Transverse colon (tissue), 4 donors: ENCODE measurements at regions not wholly inside any gene's neighbourhood (a gene's known extent, or its start where the extent isn't known, plus 50 kb on each side); places are given as distances from the start of the nearest gene placed in this dataset.

Experiments
- DNase-seq: peaks from one replicate; pipeline ENCODE4 v3.0.0-alpha.2; 2019
- H3K27ac ChIP-seq, 4 donors: fragments of 200-600 bp; sonication (generic); 2 replicates each; pipeline ENCODE4 v1.5.1; 2016 to 2018; ENCODE audit warnings: inconsistent platforms in 4 of 4
- H3K27me3 ChIP-seq: fragments of 200-600 bp; sonication (generic); 2 replicates; pipeline ENCODE4 v1.5.1; 2017; ENCODE audit warnings: inconsistent platforms
- H3K36me3 ChIP-seq, 4 donors: fragments of 200-600 bp; sonication (generic); 2 replicates each; pipeline ENCODE4 v1.5.1; 2017 to 2019; ENCODE audit warnings: inconsistent platforms in 4 of 4
- H3K4me1 ChIP-seq, 4 donors: fragments of 200-600 bp; sonication (generic); 2 replicates each; pipeline ENCODE4 v1.5.1; 2017 to 2020; ENCODE audit warnings: inconsistent platforms in 4 of 4
- H3K4me3 ChIP-seq, 4 donors: fragments of 200-600 bp; sonication (generic); 1 replicate in 1 of 4; 2 replicates in 3 of 4; pipeline versions ENCODE4 v1.5.1 to v1.6.1; 2017 to 2019; ENCODE audit warnings: inconsistent platforms in 4 of 4
- H3K9me3 ChIP-seq, 2 donors: fragments of 200-600 bp; sonication (generic); 2 replicates each; pipeline ENCODE4 v1.5.1; 2017 to 2019; ENCODE audit warnings: inconsistent platforms in 2 of 2
- EP300 ChIP-seq: sonication (generic); formaldehyde crosslinking; IDR thresholded peaks from one replicate; pipeline ENCODE4 v1.6.1; 2017; ENCODE audit warnings: antibody characterized with exemption, low read depth
- POLR2A ChIP-seq: fragments of 450-650 bp; IDR thresholded peaks from one replicate; pipeline ENCODE4 v1.6.1; 2016; ENCODE audit warnings: antibody characterized with exemption, mild to moderate bottlenecking, moderate library complexity
- POLR2AphosphoS5 ChIP-seq, 3 donors: sonication (generic); formaldehyde crosslinking; IDR thresholded peaks; one replicate each; pipeline ENCODE4 v1.6.1; 2016; ENCODE audit warnings: antibody characterized with exemption in 3 of 3
- WGBS, 2 donors: methylation state at CpG; one replicate each; pipeline ENCODE4 v1.1.5; 2018; ENCODE audit warnings: low coverage in 1 of 2; 5-methylcytosine and 5-hydroxymethylcytosine counted together
- in situ Hi-C, 4 donors: fragments of 200-750 bp; cut with MboI; loops; one replicate each; pipeline versions ENCODE4 v1.15.0 to v1.15.1; 2017; ENCODE audit warnings: low sequenced_read_pairs in 3 of 4, low pct_ligation_motif_present in 1 of 4, low pct_unique_long_range_greater_than_20kb in 1 of 4
- intact Hi-C: fragments of 100-400 bp; cut with DNase I; formaldehyde crosslinking; loops from one replicate; pipeline ENCODE4 v1.15.1; 2023; ENCODE audit warnings: low total_unique reads
- TF ChIP-seq, protein P1 (sequence below), 5 experiments: fragments of 200-600 bp in 3 of 5; fragments of 450-650 bp in 2 of 5; sonication (generic) in 3 of 5; IDR thresholded peaks; 1 replicate in 2 of 5; 2 replicates in 3 of 5; pipeline ENCODE4 v1.5.1; 2016 to 2017; ENCODE audit warnings: antibody characterized with exemption in 5 of 5, inconsistent platforms in 3 of 5, mild to moderate bottlenecking in 2 of 5, moderate library complexity in 1 of 5

DNA sequence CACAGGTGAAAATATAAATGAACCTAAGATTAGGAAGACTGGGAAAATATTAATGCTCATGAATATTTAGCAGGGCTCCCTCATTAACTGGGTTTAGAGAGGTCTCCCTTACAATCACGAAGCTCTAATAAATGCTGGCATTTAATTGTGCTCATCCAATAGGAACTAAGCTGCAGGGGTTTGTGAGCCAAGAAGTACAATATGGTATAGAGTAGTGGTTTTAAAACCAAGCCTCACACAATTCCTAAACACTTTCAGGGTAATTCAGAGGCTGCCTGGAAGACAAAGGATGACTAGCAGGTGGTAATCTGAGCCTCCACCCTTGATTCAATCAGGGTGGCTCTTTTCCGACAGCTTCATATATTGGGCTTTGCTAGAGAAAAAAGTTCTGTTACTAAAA, 103.3 kb downstream of the GPAM start:
- in situ Hi-C loops (no loop called here), intact Hi-C loops (no loop called here)
- H3K4me1 ChIP-seq, result peaks cover 0 to 3% (median 0%) of the 10 kb centered on the region in 4 donors
- no peaks in the 10 kb centered on the region for H3K27me3 ChIP-seq
- WGBS, 2 donors, result 73 to 88% methylated on average over 2 of the region's 2 CpGs
- H3K27ac ChIP-seq, result no peak overlapping the region
- H3K4me3 ChIP-seq, result no peak overlapping the region
- DNase-seq, result no peak
- no peaks in the 10 kb centered on the region for H3K9me3 ChIP-seq
- no peaks in the 10 kb centered on the region for H3K36me3 ChIP-seq
- TF ChIP-seq, protein P1, sequence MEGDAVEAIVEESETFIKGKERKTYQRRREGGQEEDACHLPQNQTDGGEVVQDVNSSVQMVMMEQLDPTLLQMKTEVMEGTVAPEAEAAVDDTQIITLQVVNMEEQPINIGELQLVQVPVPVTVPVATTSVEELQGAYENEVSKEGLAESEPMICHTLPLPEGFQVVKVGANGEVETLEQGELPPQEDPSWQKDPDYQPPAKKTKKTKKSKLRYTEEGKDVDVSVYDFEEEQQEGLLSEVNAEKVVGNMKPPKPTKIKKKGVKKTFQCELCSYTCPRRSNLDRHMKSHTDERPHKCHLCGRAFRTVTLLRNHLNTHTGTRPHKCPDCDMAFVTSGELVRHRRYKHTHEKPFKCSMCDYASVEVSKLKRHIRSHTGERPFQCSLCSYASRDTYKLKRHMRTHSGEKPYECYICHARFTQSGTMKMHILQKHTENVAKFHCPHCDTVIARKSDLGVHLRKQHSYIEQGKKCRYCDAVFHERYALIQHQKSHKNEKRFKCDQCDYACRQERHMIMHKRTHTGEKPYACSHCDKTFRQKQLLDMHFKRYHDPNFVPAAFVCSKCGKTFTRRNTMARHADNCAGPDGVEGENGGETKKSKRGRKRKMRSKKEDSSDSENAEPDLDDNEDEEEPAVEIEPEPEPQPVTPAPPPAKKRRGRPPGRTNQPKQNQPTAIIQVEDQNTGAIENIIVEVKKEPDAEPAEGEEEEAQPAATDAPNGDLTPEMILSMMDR (IDR thresholded peaks at IDR 0.05), result no peak
- TF ChIP-seq POLR2A (no peak), POLR2AphosphoS5 (IDR thresholded peaks at IDR 0.05) (no peak), EP300 (no peak)

DNA sequence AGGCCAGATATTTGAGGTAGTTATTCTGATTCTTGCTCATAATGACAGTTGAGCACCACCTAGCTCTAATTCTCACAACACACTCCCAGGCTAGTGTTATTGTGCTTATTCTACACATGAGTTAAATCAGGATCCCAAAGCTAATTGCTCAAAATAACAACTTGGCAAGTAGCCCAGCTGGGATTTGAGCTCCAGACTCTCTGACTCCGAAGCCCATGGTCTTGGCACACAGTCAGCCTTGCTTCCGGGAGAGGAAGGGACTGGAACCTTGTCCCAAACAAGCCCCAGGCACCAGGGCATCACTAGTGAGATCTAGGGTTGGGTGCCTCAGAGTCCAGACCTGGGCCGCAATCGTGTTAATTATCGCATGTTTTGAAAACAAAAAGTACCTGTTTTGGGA, 101.4 kb downstream of the GPAM start:
- in situ Hi-C loops, result no loop called here
- WGBS, 2 donors, result 72 to 87% methylated on average over 3 to 5 of the region's 5 CpGs
- intact Hi-C loops, result no loop called here

DNA sequence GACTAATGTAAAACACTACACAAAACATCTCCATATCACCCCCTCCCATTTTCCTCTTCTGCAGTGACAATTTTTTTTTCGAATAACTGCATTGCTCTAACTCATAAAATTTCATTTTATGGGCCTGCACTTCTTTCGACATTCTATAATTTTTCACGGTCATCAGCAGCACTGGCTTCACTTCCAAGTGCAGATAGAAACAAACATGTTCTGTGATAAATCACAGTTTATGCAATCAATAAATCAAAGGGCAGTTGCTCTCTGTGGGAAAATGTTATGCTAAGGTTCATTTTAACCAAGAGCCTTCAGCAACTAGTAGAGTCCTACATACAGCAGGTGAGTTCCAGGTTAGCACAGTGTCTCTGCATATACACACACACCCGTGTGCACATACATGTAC, 100.1 kb downstream of the GPAM start:
- DNase-seq, result no peak
- TF ChIP-seq EP300 (no peak), POLR2AphosphoS5 (IDR thresholded peaks at IDR 0.05) (no peak), POLR2A (no peak)
- TF ChIP-seq, protein P1 (IDR thresholded peaks at IDR 0.05), result no peak
- H3K4me1 ChIP-seq, result peaks cover 0 to 3% (median 0%) of the 10 kb centered on the region in 4 donors
- no peaks in the 10 kb centered on the region for H3K9me3 ChIP-seq
- WGBS, 2 donors, result 36 to 39% methylated on average over 3 to 4 of the region's 4 CpGs
- H3K36me3 ChIP-seq, result no peaks in the 10 kb centered on the region
- in situ Hi-C loops (no loop called here), intact Hi-C loops (no loop called here)
- no peak overlapping the region for H3K27ac ChIP-seq
- no peak overlapping the region for H3K4me3 ChIP-seq
- H3K27me3 ChIP-seq, result no peaks in the 10 kb centered on the region

More for the DNA sequence above, 101.4 kb downstream of the GPAM start:
- Histone ChIP-seq H3K27me3 (no peaks in the 10 kb centered on the region), H3K4me1 (peaks cover 0 to 3% (median 0%) of the 10 kb centered on the region in 4 donors), H3K36me3 (no peaks in the 10 kb centered on the region), H3K27ac (no peak overlapping the region), H3K4me3 (no peak overlapping the region), H3K9me3 (no peaks in the 10 kb centered on the region)
- no peak for DNase-seq
- TF ChIP-seq, protein P1 (IDR thresholded peaks at IDR 0.05), result no peak
- TF ChIP-seq POLR2AphosphoS5 (IDR thresholded peaks at IDR 0.05), result no peak
- TF ChIP-seq POLR2A, result no peak
- TF ChIP-seq EP300, result no peak

DNA sequence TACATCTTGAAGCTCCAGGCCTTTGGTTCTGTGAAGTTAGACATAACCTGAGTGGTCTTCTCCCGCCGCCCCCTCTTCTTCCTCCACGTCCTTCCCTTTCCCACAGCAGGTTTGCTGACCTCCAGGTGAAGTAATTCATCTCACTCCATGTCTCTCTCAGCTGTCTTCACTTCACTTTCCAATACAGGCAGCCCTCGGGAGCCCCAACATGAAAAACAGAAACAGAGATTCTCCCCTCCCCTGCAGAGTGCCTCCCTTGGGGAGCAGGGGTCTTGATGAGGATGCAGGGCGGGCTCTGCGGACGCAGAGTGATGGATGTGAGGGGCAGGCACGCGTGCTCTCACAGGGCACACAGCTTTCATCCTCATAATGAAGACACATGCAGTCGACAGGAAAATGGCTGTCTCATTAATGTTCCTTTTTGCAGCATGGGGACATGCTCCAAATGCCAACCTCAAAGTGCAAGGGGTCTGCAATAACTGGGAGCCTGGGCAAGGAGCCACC, 95.6 kb downstream of the GPAM start:
- TF ChIP-seq POLR2AphosphoS5 (IDR thresholded peaks at IDR 0.05) (no peak), POLR2A (no peak), EP300 (no peak)
- TF ChIP-seq, protein P1 (IDR thresholded peaks at IDR 0.05), result no peak
- no peaks in the 10 kb centered on the region for H3K36me3 ChIP-seq
- in situ Hi-C loops (no loop called here), intact Hi-C loops (no loop called here)
- H3K27me3 ChIP-seq, result no peaks in the 10 kb centered on the region
- WGBS, 2 donors, result 80 to 81% methylated on average over 3 to 10 of the region's 10 CpGs
- DNase-seq, result no peak
- H3K27ac ChIP-seq, result no peak overlapping the region
- no peak overlapping the region for H3K4me3 ChIP-seq
- H3K9me3 ChIP-seq, result no peaks in the 10 kb centered on the region
- H3K4me1 ChIP-seq, result no peaks in the 10 kb centered on the region
